Endothelial cell of umbilical vein (primary cell): ENCODE measurements at regions not wholly inside any gene's neighbourhood (a gene's known extent, or its start where the extent isn't known, plus 50 kb on each side); places are given as distances from the start of the nearest gene placed in this dataset.

Source experiments
- BruUV-seq: library from RNA; stranded (reverse); fragments of 400-500 nt; replicated peaks from 2 replicates; lab custom pipeline; 2021; lab: Mats Ljungman, UMichigan
- CTCF ChIA-PET: fragments of 300-600, 350-600 bp; sonication (Branson Sonifier 250); formaldehyde crosslinking; loops from one replicate; lab custom pipeline; 2021; ENCODE audit warnings: antibody characterized with exemption, inconsistent platforms; lab: Charles Lee
- POLR2A ChIA-PET: fragments of 300-600, 350-600 bp; sonication (Branson Sonifier 250); formaldehyde crosslinking; loops from one replicate; lab custom pipeline; 2021; ENCODE audit warnings: antibody characterized with exemption, inconsistent platforms; lab: Charles Lee
- DNase-seq: peaks from one replicate; pipeline ENCODE4 v3.0.0-alpha.2; 2011; ENCODE audit warnings: low read depth, low spot score
- FAIRE-seq: peaks from 2 replicates; lab custom pipeline; 2011; peaks lifted over from hg19 to GRCh38; lab: Jason Lieb, UNC
- H2AFZ ChIP-seq: 2 replicates; pipeline ENCODE4 v1.6.0; 2012; ENCODE audit warnings: low read depth, low read length, control low read depth, inconsistent platforms
- H3K27ac ChIP-seq: 2 replicates; pipeline ENCODE4 v1.5.1; 2011; ENCODE audit warnings: low read depth, mild to moderate bottlenecking, control low read depth, low read length, moderate library complexity; ENCODE audit not compliant: insufficient read depth
- H3K27me3 ChIP-seq, 2 experiments: 2 replicates each; pipeline versions ENCODE4 v1.6.0 to v1.6.1; 2011; ENCODE audit warnings: low read length in 2 of 2, mixed read lengths in 1 of 2; ENCODE audit not compliant: control insufficient read depth in 2 of 2, insufficient read depth in 2 of 2
- H3K36me3 ChIP-seq, 2 experiments: 2 replicates in 1 of 2; 3 replicates in 1 of 2; pipeline ENCODE4 v1.5.1; 2011; ENCODE audit warnings: low read length in 2 of 2, mild to moderate bottlenecking in 1 of 2, moderate library complexity in 1 of 2; ENCODE audit not compliant: control insufficient read depth in 2 of 2, insufficient read depth in 2 of 2; ENCODE audit errors: extremely low read depth in 1 of 2
- H3K4me1 ChIP-seq: 3 replicates; pipeline ENCODE4 v1.5.1; 2011; ENCODE audit warnings: mild to moderate bottlenecking, low read length; ENCODE audit not compliant: control insufficient read depth, insufficient read depth; ENCODE audit errors: extremely low read depth
- H3K4me2 ChIP-seq: 2 replicates; pipeline ENCODE4 v1.6.1; 2011; ENCODE audit warnings: low read length, control low read depth, mixed read lengths; ENCODE audit not compliant: insufficient read depth
- H3K4me3 ChIP-seq, 3 experiments: fragments of 200-600 bp in 1 of 3; sonication (generic), shearing (Covaris generic) in 1 of 3; replicated peaks in 1 of 3; 2 replicates each; pipeline ENCODE4 v1.5.1; 2011 to 2016; ENCODE audit warnings: control low read depth in 3 of 3, low read length in 3 of 3, mild to moderate bottlenecking in 2 of 3, inconsistent platforms in 1 of 3, low read depth in 1 of 3, moderate library complexity in 1 of 3; ENCODE audit not compliant: insufficient read depth in 1 of 3
- H3K79me2 ChIP-seq: 2 replicates; pipeline ENCODE4 v1.6.0; 2012; ENCODE audit warnings: low read length, inconsistent platforms; ENCODE audit not compliant: control insufficient read depth, insufficient read depth
- H3K9ac ChIP-seq: replicated peaks from 2 replicates; pipeline ENCODE3; 2011; ENCODE audit warnings: low read length, control low read depth; ENCODE audit not compliant: insufficient read depth; ENCODE audit errors: extremely low read depth
- H3K9me1 ChIP-seq: replicated peaks from 3 replicates; pipeline ENCODE4 v1.6.0; 2011; ENCODE audit warnings: mild to moderate bottlenecking, low read length; ENCODE audit not compliant: control insufficient read depth, insufficient read depth; ENCODE audit errors: extremely low read depth
- H3K9me3 ChIP-seq: replicated peaks from 2 replicates; pipeline ENCODE4 v1.5.1; 2012; ENCODE audit warnings: low read length, inconsistent platforms; ENCODE audit not compliant: control insufficient read depth, insufficient read depth
- H4K20me1 ChIP-seq: replicated peaks from 2 replicates; pipeline ENCODE3; 2011; ENCODE audit warnings: mild to moderate bottlenecking, low read length; ENCODE audit not compliant: control insufficient read depth, insufficient read depth; ENCODE audit errors: extremely low read depth
- EZH2 ChIP-seq: IDR thresholded peaks from 2 replicates; pipeline ENCODE4 v1.6.1; 2012; ENCODE audit warnings: borderline replicate concordance, low read depth, mild to moderate bottlenecking, moderate library complexity, low read length, inconsistent platforms; ENCODE audit not compliant: severe bottlenecking
- FOS ChIP-seq: IDR thresholded peaks from 2 replicates; pipeline ENCODE4 v1.6.1; 2011; ENCODE audit warnings: mild to moderate bottlenecking, low read length, moderate library complexity, borderline replicate concordance; ENCODE audit not compliant: insufficient read depth
- GATA2 ChIP-seq: IDR thresholded peaks from 2 replicates; pipeline ENCODE4 v1.7.0; 2011; ENCODE audit warnings: low read depth, mild to moderate bottlenecking, moderate library complexity, mixed read lengths, low read length; ENCODE audit not compliant: insufficient read length, insufficient read depth
- MYC ChIP-seq: IDR thresholded peaks from one replicate; pipeline ENCODE4 v1.6.1; 2011; ENCODE audit warnings: mild to moderate bottlenecking, low read depth, low read length
- POLR2A ChIP-seq: IDR thresholded peaks from 2 replicates; pipeline ENCODE4 v1.6.1; 2012; ENCODE audit warnings: low read depth, mild to moderate bottlenecking, control low read depth, low read length
- POLR2AphosphoS5 ChIP-seq: IDR thresholded peaks from 2 replicates; pipeline ENCODE4 v1.6.1; 2012; ENCODE audit warnings: low read depth, mild to moderate bottlenecking, control low read depth, low read length, moderate library complexity; ENCODE audit not compliant: insufficient read depth
- dilution Hi-C: fragments of 300-500 bp; cut with MboI; formaldehyde crosslinking; loops from one replicate; pipeline ENCODE4 v1.15.0; 2019; ENCODE audit warnings: low sequenced_read_pairs; ENCODE audit not compliant: extremely low pct_ligation_motif_present
- intact Hi-C: fragments of 100-400 bp; cut with micrococcal nuclease; formaldehyde crosslinking; loops from one replicate; pipeline ENCODE4 v1.10.0; 2022
- TF ChIP-seq, protein P1 (sequence below), 2 donors: IDR thresholded peaks; 1 replicate in 1 of 2; 2 replicates in 1 of 2; pipeline ENCODE4 v1.5.1; 2011; ENCODE audit warnings: low read length in 2 of 2, mild to moderate bottlenecking in 2 of 2, moderate library complexity in 2 of 2, control low read depth in 1 of 2, inconsistent platforms in 1 of 2, low read depth in 1 of 2; ENCODE audit not compliant: insufficient read depth in 1 of 2; ENCODE audit errors: extremely low read depth in 1 of 2

DNA sequence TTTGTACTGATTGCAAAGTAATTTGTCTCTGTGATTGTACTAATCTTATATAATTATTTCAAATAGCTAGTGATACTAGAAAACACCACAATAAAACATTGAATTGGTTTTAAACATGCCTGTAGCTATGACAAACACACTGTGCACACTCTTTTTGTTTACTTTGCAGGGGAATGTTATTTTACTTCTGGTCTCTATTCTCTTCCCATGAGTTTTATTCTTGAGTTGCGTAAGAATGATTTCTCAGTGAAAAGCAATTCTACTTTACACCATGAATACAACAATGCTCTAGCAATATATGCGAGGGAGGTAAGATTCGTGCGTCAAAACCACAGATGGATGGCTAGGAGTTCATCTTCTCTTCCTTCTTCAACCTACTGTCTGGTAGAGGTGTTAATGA, 68.4 kb upstream of the PHACTR1 start:
- no peak for DNase-seq
- Histone ChIP-seq H3K9me1 (no peaks in the 10 kb centered on the region), H3K79me2 (no peaks in the 10 kb centered on the region), H3K9ac (no peak overlapping the region), H3K27ac (no peak overlapping the region), H3K36me3 (no peaks in the 10 kb centered on the region), H3K4me1 (no peaks in the 10 kb centered on the region), H3K27me3 (peaks cover 2% of the 10 kb centered on the region in 2 experiments), H3K4me3 (no peak overlapping the region), H2AFZ (no peak overlapping the region), H3K4me2 (no peak overlapping the region), H3K9me3 (no peaks in the 10 kb centered on the region), H4K20me1 (no peaks in the 10 kb centered on the region)
- no TSS peak for BruUV-seq
- FAIRE-seq = no peak
- TF ChIP-seq GATA2 (no peak), POLR2AphosphoS5 (no peak), EZH2 (no peak), MYC (no peak), POLR2A (no peak), FOS (no peak)
- TF ChIP-seq, protein P1, sequence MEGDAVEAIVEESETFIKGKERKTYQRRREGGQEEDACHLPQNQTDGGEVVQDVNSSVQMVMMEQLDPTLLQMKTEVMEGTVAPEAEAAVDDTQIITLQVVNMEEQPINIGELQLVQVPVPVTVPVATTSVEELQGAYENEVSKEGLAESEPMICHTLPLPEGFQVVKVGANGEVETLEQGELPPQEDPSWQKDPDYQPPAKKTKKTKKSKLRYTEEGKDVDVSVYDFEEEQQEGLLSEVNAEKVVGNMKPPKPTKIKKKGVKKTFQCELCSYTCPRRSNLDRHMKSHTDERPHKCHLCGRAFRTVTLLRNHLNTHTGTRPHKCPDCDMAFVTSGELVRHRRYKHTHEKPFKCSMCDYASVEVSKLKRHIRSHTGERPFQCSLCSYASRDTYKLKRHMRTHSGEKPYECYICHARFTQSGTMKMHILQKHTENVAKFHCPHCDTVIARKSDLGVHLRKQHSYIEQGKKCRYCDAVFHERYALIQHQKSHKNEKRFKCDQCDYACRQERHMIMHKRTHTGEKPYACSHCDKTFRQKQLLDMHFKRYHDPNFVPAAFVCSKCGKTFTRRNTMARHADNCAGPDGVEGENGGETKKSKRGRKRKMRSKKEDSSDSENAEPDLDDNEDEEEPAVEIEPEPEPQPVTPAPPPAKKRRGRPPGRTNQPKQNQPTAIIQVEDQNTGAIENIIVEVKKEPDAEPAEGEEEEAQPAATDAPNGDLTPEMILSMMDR (IDR thresholded peaks at IDR 0.05; ENCODE audit: extremely low read depth in 1 of 2, insufficient read depth in 1 of 2, low read depth in 1 of 2, low read length in 2 of 2) = no peak
- ChIA-PET POLR2A (no interaction called here), CTCF (interaction anchor here (0.6 to 1.4 kb wide), 2 partner anchors 10 to 125 kb away, joined by 3 to 8 read pairs; no protein-coding TSS in a partner anchor)
- dilution Hi-C loops = no loop called here
- intact Hi-C loops = no loop called here
